Small intestine (tissue), 7 donors: ENCODE measurements at regions not wholly inside any gene's neighbourhood (a gene's known extent, or its start where the extent isn't known, plus 50 kb on each side); places are given as distances from the start of the nearest gene placed in this dataset.

Experiments used
- DNase-seq, 2 donors: peaks; one replicate each; pipeline versions ENCODE4 v3.0.0 to v3.0.0-alpha.2; 2013
- FAIRE-seq: peaks from 2 replicates; lab custom pipeline; 2012; peaks lifted over from hg19 to GRCh38; lab: Jason Lieb, UNC
- H3K27ac ChIP-seq, 3 donors: one replicate each; pipeline ENCODE4 v1.5.1; 2013; ENCODE audit warnings: low read length in 2 of 3, mild to moderate bottlenecking in 2 of 3, control low read depth in 1 of 3, inconsistent platforms in 1 of 3, low read depth in 1 of 3, moderate library complexity in 1 of 3
- H3K27me3 ChIP-seq, 3 donors: one replicate each; pipeline ENCODE4 v1.6.1; 2013; ENCODE audit warnings: low read length in 3 of 3, inconsistent platforms in 1 of 3; ENCODE audit not compliant: control insufficient read depth in 3 of 3, insufficient read depth in 3 of 3
- H3K36me3 ChIP-seq, 3 donors: one replicate each; pipeline ENCODE4 v1.6.1; 2013; ENCODE audit warnings: low read length in 3 of 3, inconsistent platforms in 1 of 3, low read depth in 1 of 3, mild to moderate bottlenecking in 1 of 3, moderate library complexity in 1 of 3; ENCODE audit not compliant: control insufficient read depth in 3 of 3, insufficient read depth in 2 of 3
- H3K4me1 ChIP-seq, 3 donors: one replicate each; pipeline ENCODE4 v1.6.1; 2013; ENCODE audit warnings: low read length in 2 of 3, inconsistent platforms in 1 of 3, low read depth in 1 of 3, mild to moderate bottlenecking in 1 of 3, moderate library complexity in 1 of 3; ENCODE audit not compliant: control insufficient read depth in 3 of 3, insufficient read depth in 2 of 3
- H3K4me3 ChIP-seq, 3 donors: one replicate each; pipeline ENCODE4 v1.5.1; 2013; ENCODE audit warnings: low read length in 3 of 3, control low read depth in 1 of 3, inconsistent platforms in 1 of 3, low read depth in 1 of 3, mild to moderate bottlenecking in 1 of 3, moderate library complexity in 1 of 3
- H3K9me3 ChIP-seq, 2 donors: one replicate each; pipeline ENCODE4 v1.6.1; 2013; ENCODE audit warnings: low read depth in 1 of 2, low read length in 1 of 2; ENCODE audit not compliant: control insufficient read depth in 2 of 2, insufficient read depth in 1 of 2
- WGBS, 3 donors: extraction: QIAGEN DNeasy Blood & Tissue Kit; methylation state at CpG; one replicate each; pipeline ENCODE4 v1.1.7; 2013; 5-methylcytosine and 5-hydroxymethylcytosine counted together
- donor health status: healthy with polysubstance abuse.
- donor health status: control.
- donor health status: control.
- donor health status: Bipolar disorder and iron deficiency.
- donor health status: healthy.

- no peaks in the 10 kb centered on the region for H3K9me3 ChIP-seq
- no peak for FAIRE-seq
- no peak overlapping the region for H3K27ac ChIP-seq
- H3K4me3 ChIP-seq: no peak overlapping the region
- no peaks in the 10 kb centered on the region for H3K36me3 ChIP-seq
- H3K27me3 ChIP-seq: no peaks in the 10 kb centered on the region
- WGBS, 3 donors: 77 to 96% (median 81%) methylated on average over 2 of the region's 2 CpGs
- peaks cover 0 to 8% (median 0%) of the 10 kb centered on the region in 3 donors for H3K4me1 ChIP-seq
- DNase-seq: no peak
These were observed 91.1 kb downstream of the MRPL14 start for GRCh38 chr6:44036196-44036595.

DNA sequence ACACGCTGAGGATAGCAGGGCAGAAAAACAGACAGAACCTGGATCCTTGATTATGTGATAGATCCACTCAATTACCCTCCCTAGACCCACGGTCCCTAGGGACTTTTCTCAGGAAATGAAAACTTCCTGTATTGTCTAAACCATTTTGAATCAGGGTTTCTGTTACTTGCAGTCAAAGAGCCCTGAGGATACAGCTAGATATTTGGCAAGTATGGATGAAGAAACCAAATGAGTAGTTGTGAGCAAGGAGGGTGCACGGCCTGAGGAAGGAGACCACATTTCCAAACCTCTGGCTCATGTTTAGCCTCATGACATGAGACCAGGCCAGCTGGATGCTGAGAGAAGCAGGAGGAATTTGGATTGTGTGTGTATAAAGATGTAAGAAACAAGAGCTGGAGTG lies 91.6 kb downstream of the MRPL14 start:
- Histone ChIP-seq H3K9me3 (no peaks in the 10 kb centered on the region), H3K4me3 (no peak overlapping the region), H3K4me1 (peaks cover 0 to 7% (median 0%) of the 10 kb centered on the region in 3 donors), H3K27ac (no peak overlapping the region), H3K36me3 (no peaks in the 10 kb centered on the region), H3K27me3 (no peaks in the 10 kb centered on the region)
- DNase-seq (no peak), FAIRE-seq (no peak)
- WGBS, 3 donors: 46 to 61% (median 57%) methylated on average over 3 of the region's 3 CpGs

DNA sequence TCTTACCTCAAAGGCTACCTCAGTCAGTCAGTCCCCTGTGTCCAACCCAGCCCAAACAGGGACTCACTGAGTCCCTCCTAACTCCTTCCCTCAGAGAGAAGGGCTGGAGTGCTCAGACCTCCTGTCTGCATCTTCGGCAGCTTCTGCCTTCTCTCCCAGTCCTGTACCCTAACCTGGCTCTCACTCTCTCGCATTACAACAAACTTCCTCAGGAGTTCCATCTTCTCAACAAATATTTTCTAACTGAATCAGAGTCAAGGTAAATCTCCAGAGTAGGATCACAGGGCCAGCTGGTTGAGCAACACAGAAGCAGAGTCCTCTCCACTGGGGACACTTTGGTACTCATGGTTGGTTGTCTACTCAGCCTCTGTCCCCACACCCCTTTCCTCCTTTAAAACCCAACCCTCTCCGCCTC lies 92.3 kb downstream of the MRPL14 start:
- WGBS, 3 donors: 93 to 97% (median 94%) methylated on average over 3 of the region's 3 CpGs
- FAIRE-seq (no peak), DNase-seq (no peak)
- Histone ChIP-seq H3K27me3 (no peaks in the 10 kb centered on the region), H3K36me3 (no peaks in the 10 kb centered on the region), H3K4me3 (no peak overlapping the region), H3K27ac (no peak overlapping the region), H3K9me3 (no peaks in the 10 kb centered on the region), H3K4me1 (peaks cover 0 to 7% (median 0%) of the 10 kb centered on the region in 3 donors)

DNA sequence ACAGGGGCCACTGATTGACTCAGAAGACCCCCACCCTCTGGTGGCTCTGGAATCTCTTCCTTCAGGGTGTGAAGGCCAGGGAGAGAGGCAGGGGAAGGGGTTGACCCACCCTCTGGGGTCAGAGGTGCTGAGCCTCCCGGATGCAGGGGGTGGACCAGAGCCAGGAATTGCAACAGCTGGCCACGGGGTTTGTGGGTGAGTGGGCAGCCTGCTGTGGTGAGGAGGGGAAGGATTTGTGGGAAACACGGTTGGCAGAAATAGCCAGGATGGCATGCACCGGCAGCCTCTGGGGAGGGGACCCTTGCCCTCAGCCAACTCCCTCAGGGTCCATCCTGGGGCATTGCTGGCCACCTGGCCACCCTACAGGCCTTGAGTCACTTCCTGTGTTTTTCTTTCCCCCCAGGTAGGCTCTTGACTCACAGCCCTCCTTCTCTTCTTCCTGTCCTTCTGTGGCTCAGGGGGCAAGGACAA lies 92.8 kb downstream of the MRPL14 start:
- DNase-seq (no peak), FAIRE-seq (no peak)
- Histone ChIP-seq H3K4me3 (no peak overlapping the region), H3K4me1 (peaks cover 0 to 7% (median 0%) of the 10 kb centered on the region in 3 donors), H3K9me3 (no peaks in the 10 kb centered on the region), H3K27me3 (no peaks in the 10 kb centered on the region), H3K36me3 (no peaks in the 10 kb centered on the region), H3K27ac (no peak overlapping the region)
- 47 to 66% (median 61%) methylated on average over 3 to 4 of the region's 4 CpGs for whole genome bisulfite sequencing, 3 donors

GRCh38 chr6:44030812-44031454 lies 96.3 kb downstream of the MRPL14 start:
- WGBS, 3 donors: 79 to 82% (median 80%) methylated on average over 7 of the region's 7 CpGs
- H3K36me3 ChIP-seq: no peaks in the 10 kb centered on the region
- DNase-seq: no peak
- no peak overlapping the region for H3K27ac ChIP-seq
- no peak for FAIRE-seq
- no peaks in the 10 kb centered on the region for H3K27me3 ChIP-seq
- H3K4me3 ChIP-seq: no peak overlapping the region
- H3K4me1 ChIP-seq: peaks cover 0 to 2% (median 0%) of the 10 kb centered on the region in 3 donors
- no peaks in the 10 kb centered on the region for H3K9me3 ChIP-seq

DNA sequence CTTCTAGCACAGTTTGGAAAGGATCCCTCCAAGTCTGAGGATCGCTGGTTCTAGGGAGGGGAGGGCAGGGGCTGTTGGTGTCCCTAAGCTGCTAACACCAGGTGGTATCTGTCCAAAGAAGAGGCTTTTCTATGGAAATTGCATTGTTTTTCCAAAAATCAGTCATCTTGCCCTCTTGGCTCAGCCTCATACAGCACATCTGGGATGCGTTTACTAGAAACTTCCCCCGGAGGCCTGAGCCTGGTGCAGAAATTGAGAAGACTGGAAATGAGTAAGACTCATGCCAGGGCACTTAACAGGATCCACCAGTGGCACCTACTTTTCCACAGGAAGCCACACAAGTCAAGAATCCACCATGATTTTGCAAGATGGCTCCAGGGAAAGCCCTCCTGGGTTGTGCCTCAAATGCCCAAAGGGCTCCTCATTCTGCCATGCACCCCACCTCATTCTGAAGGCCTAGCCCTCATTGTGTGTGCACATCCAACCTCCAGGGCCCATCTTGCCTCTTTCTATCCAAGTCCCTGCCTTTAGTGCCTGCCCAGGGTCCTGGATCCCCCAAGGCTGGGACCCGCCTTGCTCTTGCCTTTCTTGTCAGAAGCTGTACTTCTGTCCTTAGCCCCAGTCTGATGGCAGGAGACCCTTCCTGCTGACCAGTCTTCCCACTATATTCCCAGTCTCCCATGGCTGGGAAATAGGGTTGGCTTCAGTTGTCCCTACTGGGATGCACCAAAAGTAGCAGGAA lies 97.6 kb downstream of the MRPL14 start:
- Histone ChIP-seq H3K4me3 (no peak overlapping the region), H3K9me3 (no peaks in the 10 kb centered on the region), H3K4me1 (peaks cover 0 to 2% (median 0%) of the 10 kb centered on the region in 3 donors), H3K27me3 (no peaks in the 10 kb centered on the region), H3K27ac (peak overlapping the region in 1 of 3 donors; percentile 26), H3K36me3 (no peaks in the 10 kb centered on the region)
- FAIRE-seq: no peak
- WGBS, 3 donors: 80 to 91% (median 90%) methylated on average over 4 of the region's 4 CpGs
- DNase-seq: no peak

DNA sequence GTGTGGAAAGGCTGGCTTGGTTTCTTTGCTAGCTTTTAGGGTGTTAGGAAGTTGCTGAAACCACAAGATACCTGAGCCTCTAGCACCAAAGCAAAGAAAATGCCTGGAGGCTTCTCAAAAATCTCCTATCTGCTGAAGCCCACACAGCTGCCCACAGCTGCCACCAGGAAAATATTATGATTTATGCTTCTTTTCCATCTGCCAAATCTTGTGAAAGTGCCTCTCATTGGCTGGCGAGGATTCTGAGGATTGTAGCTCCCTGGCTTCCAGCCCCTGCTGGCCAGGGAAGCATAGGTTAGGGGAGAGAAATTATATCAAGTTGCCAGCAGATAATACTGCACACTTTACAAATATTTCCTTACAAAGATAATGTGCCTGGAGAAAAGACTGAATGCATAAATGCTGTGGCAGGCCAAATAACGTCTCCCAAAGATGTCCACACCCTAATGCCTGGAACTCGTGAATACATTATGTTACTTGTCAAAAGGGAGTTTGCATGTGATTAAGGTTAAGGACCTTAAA lies 98.4 kb downstream of the MRPL14 start:
- Histone ChIP-seq H3K27ac (peak overlapping the region in 1 of 3 donors; percentile 26), H3K4me1 (peaks cover 0 to 4% (median 2%) of the 10 kb centered on the region in 3 donors), H3K4me3 (no peak overlapping the region), H3K36me3 (no peaks in the 10 kb centered on the region), H3K27me3 (peaks cover 0 to 2% (median 0%) of the 10 kb centered on the region in 3 donors), H3K9me3 (no peaks in the 10 kb centered on the region)
- FAIRE-seq: no peak
- WGBS, 3 donors: 66 to 74% (median 68%) methylated on average over 3 of the region's 3 CpGs
- no peak for DNase-seq

GRCh38 chr6:44025226-44025625 lies 102.0 kb downstream of the MRPL14 start:
- DNase-seq (no peak), FAIRE-seq (no peak)
- peaks cover 0 to 11% (median 8%) of the 10 kb centered on the region in 3 donors for H3K4me1 ChIP-seq
- no peak overlapping the region for H3K27ac ChIP-seq
- no peaks in the 10 kb centered on the region for H3K36me3 ChIP-seq
- peaks cover 0 to 2% (median 0%) of the 10 kb centered on the region in 3 donors for H3K27me3 ChIP-seq
- H3K9me3 ChIP-seq: no peaks in the 10 kb centered on the region
- H3K4me3 ChIP-seq: no peak overlapping the region
- WGBS, 3 donors: 74 to 77% (median 75%) methylated on average over 4 of the region's 4 CpGs
